GM23248 (cell line): ENCODE measurements at regions not wholly inside any gene's neighbourhood (a gene's known extent, or its start where the extent isn't known, plus 50 kb on each side); places are given as distances from the start of the nearest gene placed in this dataset.
A peak's percentile ranks its signal among the peaks of the same experiment; 100 is the strongest.

ENCODE experiments used
- DNase-seq: peaks from one replicate; pipeline ENCODE4 v3.0.0-alpha.2; 2015
- H2AFZ ChIP-seq: fragments of 200-600 bp; sonication (generic); 2 replicates; pipeline ENCODE4 v1.6.1; 2016; ENCODE audit warnings: antibody characterized with exemption
- H3F3A ChIP-seq: fragments of 200-600 bp; sonication (generic); 2 replicates; pipeline ENCODE4 v1.6.1; 2016; ENCODE audit warnings: mild to moderate bottlenecking, antibody characterized with exemption, mixed run types; ENCODE audit not compliant: insufficient read depth
- H3K27ac ChIP-seq: fragments of 200-600 bp; sonication (generic); 2 replicates; pipeline ENCODE4 v1.5.1; 2016; ENCODE audit warnings: mild to moderate bottlenecking
- H3K27me3 ChIP-seq: fragments of 200-600 bp; sonication (generic); replicated peaks from 2 replicates; pipeline ENCODE4 v1.6.1; 2016; ENCODE audit warnings: mild to moderate bottlenecking; ENCODE audit not compliant: insufficient read depth
- H3K36me3 ChIP-seq: fragments of 200-600 bp; sonication (generic); 2 replicates; pipeline ENCODE4 v1.6.1; 2016; ENCODE audit warnings: low read depth, mild to moderate bottlenecking
- H3K4me1 ChIP-seq: fragments of 200-600 bp; sonication (generic); 2 replicates; pipeline ENCODE4 v1.6.1; 2016; ENCODE audit warnings: mild to moderate bottlenecking; ENCODE audit not compliant: insufficient read depth
- H3K4me2 ChIP-seq: fragments of 200-600 bp; sonication (generic); one replicate; pipeline ENCODE4 v1.6.1; 2016; ENCODE audit warnings: mild to moderate bottlenecking; ENCODE audit not compliant: unreplicated experiment
- H3K4me3 ChIP-seq: fragments of 200-600 bp; sonication (generic); 2 replicates; pipeline ENCODE4 v1.5.1; 2016; ENCODE audit warnings: mild to moderate bottlenecking
- H3K79me2 ChIP-seq: fragments of 200-600 bp; sonication (generic); 2 replicates; pipeline ENCODE4 v1.6.1; 2016; ENCODE audit warnings: mild to moderate bottlenecking; ENCODE audit not compliant: insufficient read depth
- H3K9ac ChIP-seq: fragments of 200-600 bp; sonication (generic); 2 replicates; pipeline ENCODE4 v1.6.1; 2016; ENCODE audit warnings: mild to moderate bottlenecking
- H3K9me2 ChIP-seq: fragments of 200-600 bp; sonication (generic); 2 replicates; pipeline ENCODE4 v1.6.1; 2016; ENCODE audit warnings: mixed run types, mild to moderate bottlenecking, moderate library complexity; ENCODE audit not compliant: insufficient read depth
- H3K9me3 ChIP-seq: fragments of 200-600 bp; sonication (generic); one replicate; pipeline ENCODE4 v1.6.1; 2017; ENCODE audit warnings: low read depth
- H4K20me1 ChIP-seq: fragments of 200-600 bp; sonication (generic); 2 replicates; pipeline ENCODE4 v1.6.0; 2016; ENCODE audit not compliant: insufficient read depth
- EZH2 ChIP-seq: fragments of 200-600 bp; sonication (generic); IDR thresholded peaks from 2 replicates; pipeline ENCODE4 v1.6.1; 2018; ENCODE audit warnings: antibody characterized with exemption, mild to moderate bottlenecking; ENCODE audit not compliant: insufficient read depth, poor library complexity, severe bottlenecking
- EZH2phosphoT487 ChIP-seq: fragments of 200-600 bp; sonication (generic); IDR thresholded peaks from 2 replicates; pipeline ENCODE4 v1.6.1; 2018; ENCODE audit warnings: antibody characterized with exemption, moderate library complexity, mild to moderate bottlenecking, low read depth; ENCODE audit not compliant: insufficient read depth
- WGBS, 2 experiments: methylation state at CpG; one replicate each; pipeline ENCODE4 v1.1.6; 2015 to 2017; ENCODE audit warnings: low lambda C conversion rate in 2 of 2, low coverage in 1 of 2; ENCODE audit errors: missing lambda C conversion rate in 2 of 2; 5-methylcytosine and 5-hydroxymethylcytosine counted together
- in situ Hi-C: fragments of 300-500 bp; cut with MboI; formaldehyde crosslinking; loops from 2 replicates; pipeline ENCODE4 v1.15.0; 2020

DNA sequence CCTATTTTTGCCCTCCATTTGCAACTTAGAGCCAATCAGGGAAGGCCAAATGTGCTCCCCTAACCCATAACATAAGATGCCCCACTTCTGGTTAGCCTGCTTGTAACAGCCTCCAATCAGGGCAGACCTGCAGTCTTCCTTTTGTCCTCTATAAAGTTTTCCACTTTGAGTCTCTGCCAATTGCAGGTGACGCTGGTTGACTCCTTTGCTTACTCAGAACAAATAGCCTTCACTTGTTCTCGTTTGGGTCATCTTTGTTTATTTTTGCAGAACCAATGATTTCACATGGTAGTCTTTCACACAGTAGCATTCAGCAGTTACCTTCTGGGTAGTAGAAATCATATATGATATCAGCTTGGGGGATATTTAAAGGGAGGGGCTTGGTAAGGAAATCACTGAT lies 225.6 kb downstream of the MINAR1 start:
- Histone ChIP-seq H3K9me2 (no peaks in the 10 kb centered on the region), H3K9ac (no peak overlapping the region), H3K36me3 (no peaks in the 10 kb centered on the region), H3K9me3 (no peaks in the 10 kb centered on the region), H2AFZ (no peak overlapping the region), H4K20me1 (no peaks in the 10 kb centered on the region), H3F3A (no peaks in the 10 kb centered on the region), H3K27ac (no peak overlapping the region), H3K4me2 (no peak overlapping the region), H3K27me3 (no peaks in the 10 kb centered on the region), H3K4me1 (peaks cover 9% of the 10 kb centered on the region; the same call in 1 of the 2 replicates), H3K79me2 (no peaks in the 10 kb centered on the region), H3K4me3 (no peak overlapping the region)
- TF ChIP-seq EZH2 (no peak), EZH2phosphoT487 (no peak)
- in situ Hi-C loops = no loop called here
- 71 to 87% methylated on average over 2 of the region's 2 CpGs for WGBS, 2 experiments
- no peak for DNase-seq

DNA sequence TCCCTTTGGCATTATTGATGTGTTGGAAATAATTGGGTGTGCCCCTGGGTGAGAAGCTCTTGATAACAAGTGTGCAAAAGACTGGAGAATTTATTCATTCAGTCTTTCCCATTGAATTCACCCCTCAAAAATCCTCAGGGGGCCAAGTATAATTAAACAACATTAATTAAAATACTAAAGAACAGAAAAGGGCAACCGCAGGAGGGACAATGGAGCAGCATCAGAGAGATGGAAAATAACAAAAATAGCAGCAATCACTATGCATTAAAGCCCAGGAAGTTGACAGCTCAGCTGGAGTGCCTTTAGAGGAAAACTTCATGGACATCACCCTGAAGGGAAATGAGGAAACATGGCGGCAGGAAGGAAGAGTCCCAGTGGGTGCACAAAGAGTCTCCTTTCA lies 227.6 kb downstream of the MINAR1 start:
- in situ Hi-C loops = no loop called here
- TF ChIP-seq EZH2phosphoT487 (no peak), EZH2 (no peak)
- H3K4me1 ChIP-seq = no peaks in the 10 kb centered on the region

DNA sequence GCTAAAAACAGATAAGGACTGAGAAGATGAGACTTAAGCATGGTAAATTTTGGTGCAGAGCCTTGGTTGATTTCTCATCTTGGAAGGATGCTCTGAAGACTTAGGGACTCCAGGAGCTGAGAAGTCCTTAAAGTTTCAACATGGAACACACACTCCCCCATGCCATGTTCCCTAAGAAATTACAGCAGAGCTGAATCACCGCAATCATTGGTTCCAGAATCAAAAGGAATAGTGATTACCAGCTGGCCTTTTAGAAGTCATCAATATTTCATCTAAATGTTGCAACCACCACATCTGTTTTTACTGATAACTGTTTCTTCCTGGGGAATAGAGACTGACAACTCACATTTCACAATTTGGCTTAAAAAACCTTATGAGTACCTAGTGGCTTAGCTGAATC lies 229.3 kb downstream of the MINAR1 start:
- no peak for DNase-seq
- Histone ChIP-seq H3K79me2 (no peaks in the 10 kb centered on the region), H3K4me3 (no peak overlapping the region), H3K27ac (no peak overlapping the region), H3K9me2 (peaks cover 2% of the 10 kb centered on the region; the same call in 1 of the 2 replicates), H3K4me2 (no peak overlapping the region), H3K9me3 (no peaks in the 10 kb centered on the region), H2AFZ (no peak overlapping the region), H3K27me3 (no peaks in the 10 kb centered on the region), H3K9ac (no peak overlapping the region), H3K4me1 (no peaks in the 10 kb centered on the region), H4K20me1 (no peaks in the 10 kb centered on the region), H3K36me3 (no peaks in the 10 kb centered on the region), H3F3A (no peaks in the 10 kb centered on the region)
- in situ Hi-C loops = no loop called here
- TF ChIP-seq EZH2 (no peak), EZH2phosphoT487 (no peak)
- WGBS, 2 experiments = 10 to 39% methylated on average over 1 of the region's 1 CpG

More for the DNA sequence above, 227.6 kb downstream of the MINAR1 start:
- DNase-seq = no peak
- H3K79me2 ChIP-seq = no peaks in the 10 kb centered on the region
- H3K4me2 ChIP-seq = no peak overlapping the region
- no peaks in the 10 kb centered on the region for H3K27me3 ChIP-seq
- no peak overlapping the region for H3K4me3 ChIP-seq
- H3K27ac ChIP-seq = no peak overlapping the region
- H2AFZ ChIP-seq = no peak overlapping the region
- no peaks in the 10 kb centered on the region for H3K36me3 ChIP-seq
- WGBS, 2 experiments = 95 to 96% methylated on average over 2 of the region's 2 CpGs
- no peaks in the 10 kb centered on the region for H3K9me2 ChIP-seq
- H4K20me1 ChIP-seq = no peaks in the 10 kb centered on the region
- H3K9ac ChIP-seq = no peak overlapping the region
- H3K9me3 ChIP-seq = no peaks in the 10 kb centered on the region
- no peaks in the 10 kb centered on the region for H3F3A ChIP-seq

DNA sequence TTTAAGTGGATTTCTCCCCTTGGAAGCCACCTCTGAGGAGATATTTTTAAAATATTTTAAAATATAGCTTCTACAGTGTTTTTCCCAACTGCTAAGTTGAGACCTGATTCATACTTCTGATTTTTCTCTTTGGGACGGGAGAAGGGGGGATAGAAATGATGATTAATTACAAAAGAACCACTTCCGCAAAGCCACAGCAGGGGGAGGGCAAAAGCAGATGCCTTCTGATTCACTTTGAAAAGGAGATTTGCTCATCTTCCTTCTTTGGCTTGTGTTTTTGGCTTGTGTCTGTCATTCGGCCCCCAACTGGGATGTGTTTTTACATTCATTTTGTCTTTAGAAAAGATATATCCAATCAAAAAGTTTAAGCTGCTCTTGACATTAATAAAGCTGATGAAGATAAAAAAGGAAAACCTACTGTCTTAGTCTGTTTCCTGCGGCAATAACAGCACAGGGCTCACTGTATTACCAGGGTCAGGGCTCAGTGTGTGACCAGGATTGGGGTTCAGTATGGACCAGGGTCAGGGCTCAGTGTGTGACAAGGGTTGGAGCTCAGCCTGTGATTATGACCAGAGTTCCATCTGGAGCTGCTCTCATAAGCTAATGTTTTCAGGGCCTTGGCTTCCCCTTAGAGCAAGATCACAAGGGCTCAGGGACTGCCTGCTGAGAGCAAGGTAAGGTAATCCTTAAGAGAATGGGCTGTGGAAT lies 223.2 kb downstream of the MTHFS start:
- in situ Hi-C loops = no loop called here
- no peak for TF ChIP-seq EZH2phosphoT487
- no peak for TF ChIP-seq EZH2
- DNase-seq = peak; percentile 78
- Histone ChIP-seq H3K79me2 (no peaks in the 10 kb centered on the region), H4K20me1 (no peaks in the 10 kb centered on the region), H3K4me2 (peak overlapping the region; percentile 47), H3K9ac (peak overlapping the region; percentile 6; the same call in 1 of the 2 replicates), H2AFZ (peak overlapping the region; percentile 31), H3K4me1 (peaks cover 20% of the 10 kb centered on the region), H3K27me3 (no peaks in the 10 kb centered on the region), H3K27ac (peak overlapping the region; percentile 54), H3K4me3 (peak overlapping the region; percentile 11; the same call in 1 of the 2 replicates), H3F3A (peaks cover 13% of the 10 kb centered on the region), H3K9me2 (0 out of 2 replicates have a peak, but pooled peaks cover 5% of the 10 kb centered on the region), H3K9me3 (no peaks in the 10 kb centered on the region), H3K36me3 (no peaks in the 10 kb centered on the region)
- 17 to 23% methylated on average over 4 of the region's 4 CpGs for WGBS, 2 experiments
